ENCODE measurements at regions not wholly inside any gene's neighbourhood (a gene's known extent, or its start where the extent isn't known, plus 50 kb on each side); places are given as distances from the start of the nearest gene placed in this dataset.
"Not testable (repeated sequence)": the region's sequence is repeated elsewhere in the genome, so short reads cannot be mapped to it uniquely, and the experiment has no call there.

DNA sequence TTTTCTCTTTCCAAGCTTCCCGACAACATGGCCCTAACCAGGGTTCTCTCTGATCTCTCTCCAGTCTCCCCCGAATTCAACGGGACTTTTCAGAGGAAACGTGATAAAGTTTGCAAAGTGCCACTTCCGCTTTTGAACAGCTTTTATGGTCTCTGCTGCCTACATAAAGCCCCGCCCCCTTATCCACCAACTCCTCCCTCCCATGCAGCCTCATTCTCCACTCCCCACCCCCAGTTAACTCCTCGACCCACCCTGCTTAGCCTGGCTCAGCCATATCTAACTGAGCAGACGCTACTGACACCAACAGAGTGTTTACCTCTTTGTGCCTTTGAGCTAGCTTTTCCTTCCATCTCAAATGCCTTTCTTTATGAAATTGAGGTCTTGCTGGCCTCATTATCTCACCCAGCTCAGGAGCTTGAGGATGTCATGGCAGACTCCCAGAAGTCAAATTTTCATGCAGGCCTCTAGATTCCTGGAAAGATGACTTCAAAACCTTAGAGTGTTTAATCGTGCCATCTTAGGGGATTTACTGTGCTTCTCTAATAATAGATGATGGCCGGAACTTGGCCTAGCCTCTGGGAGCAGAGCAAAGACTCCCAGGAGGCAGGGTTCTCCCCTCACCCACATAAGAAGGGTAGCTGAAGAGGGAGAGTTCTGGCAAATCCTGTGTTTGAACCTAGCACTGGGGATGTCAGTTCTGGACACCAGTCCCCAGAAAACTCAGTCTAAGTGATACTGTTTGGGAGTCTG is 606.0 kb downstream of the BCOR start:
- WGBS, result 85% methylated on average over 9 of the region's 10 CpGs
- Histone ChIP-seq H3K4me2 (ENCODE audit: low read length, poor library complexity, severe bottlenecking) (no peak overlapping the region), H3K4me3 (ENCODE audit: insufficient read depth in 1 of 2, low read depth in 1 of 2, low read length in 2 of 2) (no peak overlapping the region), H3K27ac (ENCODE audit: low read length, poor library complexity, severe bottlenecking) (no peak overlapping the region), H2AFZ (ENCODE audit: low read depth, low read length) (no peak overlapping the region), H2BK5ac (ENCODE audit: low read depth, low read length, poor library complexity, severe bottlenecking) (no peak overlapping the region), H3K9ac (ENCODE audit: low read length) (no peak overlapping the region), H3K14ac (ENCODE audit: low read length in 2 of 2) (no peak overlapping the region), H3K36me3 (ENCODE audit: control insufficient read depth in 1 of 2, insufficient read depth in 2 of 2, low read depth in 1 of 2, low read length in 2 of 2) (no peaks in the 10 kb centered on the region), H3K23ac (ENCODE audit: low read length in 2 of 2) (no peak overlapping the region), H2BK120ac (ENCODE audit: low read depth, low read length) (no peak overlapping the region), H3K27me3 (ENCODE audit: control insufficient read depth in 1 of 2, insufficient read depth in 1 of 2, low read length in 2 of 2) (peaks cover 0 to 77% of the 10 kb centered on the region in 2 experiments), H2BK12ac (ENCODE audit: low read length in 2 of 2) (no peak overlapping the region), H3K4ac (ENCODE audit: low read depth in 1 of 2, low read length in 2 of 2) (no peak overlapping the region), H3K18ac (ENCODE audit: low read depth in 1 of 2, low read length in 2 of 2) (no peak overlapping the region), H2BK15ac (ENCODE audit: low read depth, poor library complexity, severe bottlenecking) (no peak overlapping the region), H3K79me1 (replicated peaks; ENCODE audit: low read length, poor library complexity, severe bottlenecking) (no peaks in the 10 kb centered on the region), H3K4me1 (ENCODE audit: control insufficient read depth, insufficient read depth, low read depth, low read length) (no peaks in the 10 kb centered on the region), H2AK5ac (ENCODE audit: low read length, severe bottlenecking) (no peak overlapping the region), H4K91ac (ENCODE audit: low read length) (no peak overlapping the region), H3K9me3 (ENCODE audit: control insufficient read depth, low read length) (no peaks in the 10 kb centered on the region), H4K8ac (ENCODE audit: low read length) (no peak overlapping the region)
- DNase-seq, result no peak

DNA sequence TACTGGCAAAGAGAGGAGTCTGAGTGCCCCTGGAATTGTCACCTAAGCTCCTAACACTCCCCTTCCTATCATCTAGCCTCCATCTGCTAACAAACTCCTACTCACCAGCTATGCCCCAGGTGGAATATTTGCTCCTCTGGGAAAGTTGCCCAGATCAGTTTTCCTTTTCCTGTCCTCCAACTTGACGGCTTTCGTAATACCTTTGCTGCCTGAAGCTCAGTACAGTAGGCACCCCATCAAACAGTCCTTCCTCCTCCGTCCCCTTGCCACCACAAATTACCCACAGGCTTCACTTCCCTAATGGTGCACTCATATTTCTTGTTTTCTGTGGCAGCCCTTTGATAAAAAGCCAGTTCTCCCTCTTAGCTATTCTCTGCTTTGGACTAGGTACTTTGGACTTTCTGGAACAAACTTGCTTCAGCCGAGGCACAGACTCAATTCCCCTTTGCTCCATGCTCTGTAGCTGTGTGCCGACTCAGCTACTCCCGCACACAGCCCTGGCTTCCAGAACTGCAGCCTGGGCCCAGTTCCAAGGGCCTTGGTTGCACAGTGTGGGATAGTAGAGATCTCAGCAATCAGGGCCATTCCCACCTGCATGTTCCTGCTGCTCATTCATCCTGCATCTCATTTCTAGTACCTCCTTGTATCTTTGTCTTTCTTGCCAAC is 605.1 kb downstream of the BCOR start:
- peaks cover 0 to 72% of the 10 kb centered on the region in 2 experiments for H3K27me3 ChIP-seq (ENCODE audit: control insufficient read depth in 1 of 2, insufficient read depth in 1 of 2, low read length in 2 of 2)
- H2BK12ac ChIP-seq (ENCODE audit: low read length in 2 of 2), result no peak overlapping the region
- H2AFZ ChIP-seq (ENCODE audit: low read depth, low read length), result no peak overlapping the region
- H3K14ac ChIP-seq (ENCODE audit: low read length in 2 of 2), result no peak overlapping the region
- H3K4ac ChIP-seq (ENCODE audit: low read depth in 1 of 2, low read length in 2 of 2), result no peak overlapping the region
- H3K23ac ChIP-seq (ENCODE audit: low read length in 2 of 2), result no peak overlapping the region
- no peak overlapping the region for H4K91ac ChIP-seq (ENCODE audit: low read length)
- no peak overlapping the region for H3K27ac ChIP-seq (ENCODE audit: low read length, poor library complexity, severe bottlenecking)
- H3K4me1 ChIP-seq (ENCODE audit: control insufficient read depth, insufficient read depth, low read depth, low read length), result no peaks in the 10 kb centered on the region
- H3K4me3 ChIP-seq (ENCODE audit: insufficient read depth in 1 of 2, low read depth in 1 of 2, low read length in 2 of 2), result no peak overlapping the region
- H3K9ac ChIP-seq (ENCODE audit: low read length), result no peak overlapping the region
- WGBS, result 95% methylated on average over 6 of the region's 6 CpGs
- no peak for DNase-seq
- H2BK120ac ChIP-seq (ENCODE audit: low read depth, low read length), result no peak overlapping the region
- no peak overlapping the region for H4K8ac ChIP-seq (ENCODE audit: low read length)
- H3K79me1 ChIP-seq (replicated peaks; ENCODE audit: low read length, poor library complexity, severe bottlenecking), result no peaks in the 10 kb centered on the region
- H2BK15ac ChIP-seq (ENCODE audit: low read depth, poor library complexity, severe bottlenecking), result no peak overlapping the region
- H3K36me3 ChIP-seq (ENCODE audit: control insufficient read depth in 1 of 2, insufficient read depth in 2 of 2, low read depth in 1 of 2, low read length in 2 of 2), result no peaks in the 10 kb centered on the region
- H3K4me2 ChIP-seq (ENCODE audit: low read length, poor library complexity, severe bottlenecking), result no peak overlapping the region
- no peak overlapping the region for H2AK5ac ChIP-seq (ENCODE audit: low read length, severe bottlenecking)
- no peak overlapping the region for H2BK5ac ChIP-seq (ENCODE audit: low read depth, low read length, poor library complexity, severe bottlenecking)
- no peaks in the 10 kb centered on the region for H3K9me3 ChIP-seq (ENCODE audit: control insufficient read depth, low read length)
- H3K18ac ChIP-seq (ENCODE audit: low read depth in 1 of 2, low read length in 2 of 2), result no peak overlapping the region

DNA sequence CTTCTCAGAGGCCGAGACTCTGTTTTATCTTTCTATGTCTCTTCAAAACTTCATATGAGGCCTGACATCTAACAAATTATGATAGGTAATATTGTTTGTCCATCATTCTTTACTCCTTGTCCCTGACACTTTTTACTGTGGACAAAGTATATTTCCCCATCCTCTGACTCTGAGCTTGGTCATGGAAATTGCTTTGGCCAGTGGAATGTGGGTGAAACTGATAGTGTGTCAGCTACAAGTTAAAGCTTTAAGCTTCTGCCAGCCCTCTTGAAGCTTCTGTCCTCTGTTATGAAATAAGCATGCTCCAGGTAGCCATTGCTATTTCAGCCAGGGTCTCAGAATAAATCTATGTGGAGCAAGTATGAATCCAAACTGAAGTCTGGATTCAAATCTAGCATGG is 604.6 kb downstream of the BCOR start:
- Histone ChIP-seq H3K79me1 (replicated peaks; ENCODE audit: low read length, poor library complexity, severe bottlenecking) (no peaks in the 10 kb centered on the region), H3K4me3 (ENCODE audit: insufficient read depth in 1 of 2, low read depth in 1 of 2, low read length in 2 of 2) (no peak overlapping the region), H4K91ac (ENCODE audit: low read length) (no peak overlapping the region), H2AK5ac (ENCODE audit: low read length, severe bottlenecking) (no peak overlapping the region), H3K14ac (ENCODE audit: low read length in 2 of 2) (no peak overlapping the region), H3K9me3 (ENCODE audit: control insufficient read depth, low read length) (no peaks in the 10 kb centered on the region), H3K23ac (ENCODE audit: low read length in 2 of 2) (no peak overlapping the region), H3K4me1 (ENCODE audit: control insufficient read depth, insufficient read depth, low read depth, low read length) (no peaks in the 10 kb centered on the region), H3K27me3 (ENCODE audit: control insufficient read depth in 1 of 2, insufficient read depth in 1 of 2, low read length in 2 of 2) (peaks cover 0 to 75% of the 10 kb centered on the region in 2 experiments), H3K4me2 (ENCODE audit: low read length, poor library complexity, severe bottlenecking) (no peak overlapping the region), H4K8ac (ENCODE audit: low read length) (no peak overlapping the region), H2BK120ac (ENCODE audit: low read depth, low read length) (no peak overlapping the region), H3K4ac (ENCODE audit: low read depth in 1 of 2, low read length in 2 of 2) (no peak overlapping the region), H2AFZ (ENCODE audit: low read depth, low read length) (no peak overlapping the region), H2BK5ac (ENCODE audit: low read depth, low read length, poor library complexity, severe bottlenecking) (no peak overlapping the region), H2BK12ac (ENCODE audit: low read length in 2 of 2) (no peak overlapping the region), H3K27ac (ENCODE audit: low read length, poor library complexity, severe bottlenecking) (no peak overlapping the region), H3K36me3 (ENCODE audit: control insufficient read depth in 1 of 2, insufficient read depth in 2 of 2, low read depth in 1 of 2, low read length in 2 of 2) (no peaks in the 10 kb centered on the region), H3K18ac (ENCODE audit: low read depth in 1 of 2, low read length in 2 of 2) (no peak overlapping the region), H3K9ac (ENCODE audit: low read length) (no peak overlapping the region), H2BK15ac (ENCODE audit: low read depth, poor library complexity, severe bottlenecking) (no peak overlapping the region)
- DNase-seq, result no peak
- no CpG with 5 or more reads among the region's 1 CpG for WGBS

DNA sequence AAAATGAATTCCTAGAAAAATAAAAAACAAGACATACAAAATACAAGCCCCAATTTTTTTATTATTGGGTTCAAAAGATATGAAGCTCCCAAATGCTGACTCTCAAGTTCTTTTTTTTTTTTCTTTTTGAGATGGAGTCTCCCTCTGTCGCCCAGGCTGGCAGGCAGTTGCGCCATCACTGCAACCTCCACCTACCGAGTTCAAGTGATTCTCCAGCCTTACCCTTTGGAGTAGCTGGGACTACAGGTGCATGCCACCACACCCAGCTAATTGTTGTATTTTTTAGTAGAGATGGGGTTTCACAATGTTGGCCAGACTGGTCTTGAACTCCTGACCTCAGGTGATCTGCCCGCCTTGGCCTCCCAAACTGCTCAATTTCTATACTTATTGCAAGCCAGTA is 600.6 kb downstream of the BCOR start:
- WGBS, result no CpG with 5 or more reads among the region's 4 CpGs
- not testable (repeated sequence) for H3K36me3 ChIP-seq (ENCODE audit: control insufficient read depth in 1 of 2, insufficient read depth in 2 of 2, low read depth in 1 of 2, low read length in 2 of 2); H3K4me3 ChIP-seq (ENCODE audit: insufficient read depth in 1 of 2, low read depth in 1 of 2, low read length in 2 of 2); H2BK15ac ChIP-seq (ENCODE audit: low read depth, poor library complexity, severe bottlenecking); H2BK12ac ChIP-seq (ENCODE audit: low read length in 2 of 2); H3K79me1 ChIP-seq (replicated peaks; ENCODE audit: low read length, poor library complexity, severe bottlenecking); H3K14ac ChIP-seq (ENCODE audit: low read length in 2 of 2); H3K23ac ChIP-seq (ENCODE audit: low read length in 2 of 2); H3K9me3 ChIP-seq (ENCODE audit: control insufficient read depth, low read length); H4K91ac ChIP-seq (ENCODE audit: low read length); H3K4ac ChIP-seq (ENCODE audit: low read depth in 1 of 2, low read length in 2 of 2); H3K4me1 ChIP-seq (ENCODE audit: control insufficient read depth, insufficient read depth, low read depth, low read length); H2BK120ac ChIP-seq (ENCODE audit: low read depth, low read length); H3K4me2 ChIP-seq (ENCODE audit: low read length, poor library complexity, severe bottlenecking); H4K8ac ChIP-seq (ENCODE audit: low read length); H3K9ac ChIP-seq (ENCODE audit: low read length); H2AK5ac ChIP-seq (ENCODE audit: low read length, severe bottlenecking); H2BK5ac ChIP-seq (ENCODE audit: low read depth, low read length, poor library complexity, severe bottlenecking); DNase-seq; H3K27ac ChIP-seq (ENCODE audit: low read length, poor library complexity, severe bottlenecking); H3K18ac ChIP-seq (ENCODE audit: low read depth in 1 of 2, low read length in 2 of 2); H2AFZ ChIP-seq (ENCODE audit: low read depth, low read length)
- H3K27me3 ChIP-seq (ENCODE audit: control insufficient read depth in 1 of 2, insufficient read depth in 1 of 2, low read length in 2 of 2), result peaks cover 0 to 60% of the 10 kb centered on the region in 2 experiments
